ENCODE measurements at regions not wholly inside any gene's neighbourhood (a gene's known extent, or its start where the extent isn't known, plus 50 kb on each side); places are given as distances from the start of the nearest gene placed in this dataset.

DNA sequence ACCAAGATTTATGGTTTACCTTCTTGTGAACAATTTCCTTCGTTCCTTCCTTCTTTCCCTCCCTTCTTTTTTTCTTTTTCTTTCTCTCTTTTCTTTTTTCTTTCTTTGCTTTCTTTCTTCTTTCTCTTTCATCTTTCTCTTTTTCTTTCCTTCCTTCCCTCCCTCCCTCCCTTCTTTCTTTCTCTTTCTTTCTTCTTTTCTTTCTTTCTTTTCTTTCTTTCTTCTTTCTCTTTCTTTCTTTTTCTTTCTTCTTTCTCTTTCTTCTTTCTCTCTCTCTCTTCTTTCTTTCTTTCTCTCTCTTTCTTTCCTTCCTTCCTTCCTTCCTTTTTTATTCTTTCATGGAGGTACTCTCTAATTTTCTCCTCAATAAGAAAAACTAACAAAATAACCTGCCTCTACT is 462.1 kb upstream of the ATP2B1 start:
- no peak overlapping the region for H3K27ac ChIP-seq (replicated peaks)
- intact Hi-C loops (cut with micrococcal nuclease): no loop called here
- H3K4me3 ChIP-seq: no peak overlapping the region
- H3K36me3 ChIP-seq: no peaks in the 10 kb centered on the region
- TF ChIP-seq, protein P1, sequence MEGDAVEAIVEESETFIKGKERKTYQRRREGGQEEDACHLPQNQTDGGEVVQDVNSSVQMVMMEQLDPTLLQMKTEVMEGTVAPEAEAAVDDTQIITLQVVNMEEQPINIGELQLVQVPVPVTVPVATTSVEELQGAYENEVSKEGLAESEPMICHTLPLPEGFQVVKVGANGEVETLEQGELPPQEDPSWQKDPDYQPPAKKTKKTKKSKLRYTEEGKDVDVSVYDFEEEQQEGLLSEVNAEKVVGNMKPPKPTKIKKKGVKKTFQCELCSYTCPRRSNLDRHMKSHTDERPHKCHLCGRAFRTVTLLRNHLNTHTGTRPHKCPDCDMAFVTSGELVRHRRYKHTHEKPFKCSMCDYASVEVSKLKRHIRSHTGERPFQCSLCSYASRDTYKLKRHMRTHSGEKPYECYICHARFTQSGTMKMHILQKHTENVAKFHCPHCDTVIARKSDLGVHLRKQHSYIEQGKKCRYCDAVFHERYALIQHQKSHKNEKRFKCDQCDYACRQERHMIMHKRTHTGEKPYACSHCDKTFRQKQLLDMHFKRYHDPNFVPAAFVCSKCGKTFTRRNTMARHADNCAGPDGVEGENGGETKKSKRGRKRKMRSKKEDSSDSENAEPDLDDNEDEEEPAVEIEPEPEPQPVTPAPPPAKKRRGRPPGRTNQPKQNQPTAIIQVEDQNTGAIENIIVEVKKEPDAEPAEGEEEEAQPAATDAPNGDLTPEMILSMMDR (IDR thresholded peaks at IDR 0.05; ENCODE audit: borderline replicate concordance): no peak
- H3K9me3 ChIP-seq (replicated peaks): no peaks in the 10 kb centered on the region
- no peaks in the 10 kb centered on the region for H3K27me3 ChIP-seq (ENCODE audit: low read depth)
- H3K4me1 ChIP-seq: no peaks in the 10 kb centered on the region
- no peak for DNase-seq

DNA sequence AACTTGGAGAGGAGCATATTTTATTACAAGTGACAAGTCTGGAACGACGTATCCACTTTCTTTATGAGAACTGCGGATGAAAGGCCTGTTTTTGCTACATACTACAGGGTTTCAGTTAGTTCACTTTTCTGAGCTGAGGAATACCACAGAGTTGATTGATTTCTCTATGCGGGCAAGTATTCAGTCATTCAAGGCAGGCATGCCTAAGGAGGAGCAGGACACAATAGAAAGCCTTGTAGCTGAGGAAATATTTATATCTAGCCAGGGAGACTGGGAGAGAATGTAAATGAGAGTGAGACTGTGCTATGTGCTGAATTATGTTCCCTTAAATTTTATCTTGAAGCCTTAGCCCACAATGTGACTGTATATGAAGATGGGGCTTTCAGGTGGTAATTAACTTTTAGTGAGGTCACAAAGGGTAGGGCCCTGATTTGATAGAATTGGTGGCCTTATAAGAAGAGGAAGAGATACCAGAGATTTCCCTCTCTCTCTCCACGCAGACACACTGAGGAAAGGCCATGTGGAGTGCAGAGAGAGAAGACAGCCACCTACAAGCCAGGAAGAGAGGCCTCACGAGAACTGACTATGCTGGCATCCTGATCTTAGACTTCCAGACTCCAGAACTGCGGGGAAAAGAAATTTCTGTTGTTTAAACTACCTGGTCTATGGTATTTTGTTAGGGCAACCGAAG is 459.0 kb upstream of the ATP2B1 start:
- intact Hi-C loops (cut with micrococcal nuclease): no loop called here
- Histone ChIP-seq H3K36me3 (no peaks in the 10 kb centered on the region), H3K27ac (replicated peaks) (no peak overlapping the region), H3K27me3 (ENCODE audit: low read depth) (no peaks in the 10 kb centered on the region), H3K9me3 (replicated peaks) (no peaks in the 10 kb centered on the region), H3K4me1 (no peaks in the 10 kb centered on the region), H3K4me3 (no peak overlapping the region)
- no peak for DNase-seq
- TF ChIP-seq, protein P1 (IDR thresholded peaks at IDR 0.05; ENCODE audit: borderline replicate concordance): no peak

DNA sequence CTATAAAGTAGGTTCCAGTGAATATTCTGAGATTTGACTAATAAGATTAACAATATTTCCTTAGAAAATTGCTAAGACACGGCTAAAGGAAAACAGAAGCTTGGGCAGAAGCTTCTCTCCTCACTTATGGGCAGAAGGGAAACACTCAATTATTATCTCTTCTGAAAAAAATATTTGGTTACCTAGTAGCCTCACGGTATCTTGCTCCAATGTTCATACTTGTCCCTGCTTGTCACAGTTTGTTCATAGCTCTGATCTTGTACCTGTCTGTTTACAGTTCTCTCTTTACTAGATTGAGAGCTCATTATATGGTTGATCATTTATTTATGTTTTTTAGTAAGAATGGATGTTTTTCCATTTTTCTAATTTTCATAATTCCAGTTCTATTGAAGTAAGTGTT is 458.0 kb upstream of the ATP2B1 start:
- TF ChIP-seq, protein P1 (IDR thresholded peaks at IDR 0.05; ENCODE audit: borderline replicate concordance): no peak
- no peaks in the 10 kb centered on the region for H3K4me1 ChIP-seq
- intact Hi-C loops (cut with micrococcal nuclease): no loop called here
- no peaks in the 10 kb centered on the region for H3K9me3 ChIP-seq (replicated peaks)
- no peak for DNase-seq
- H3K27ac ChIP-seq (replicated peaks): no peak overlapping the region
- no peak overlapping the region for H3K4me3 ChIP-seq
- no peaks in the 10 kb centered on the region for H3K27me3 ChIP-seq (ENCODE audit: low read depth)
- no peaks in the 10 kb centered on the region for H3K36me3 ChIP-seq

DNA sequence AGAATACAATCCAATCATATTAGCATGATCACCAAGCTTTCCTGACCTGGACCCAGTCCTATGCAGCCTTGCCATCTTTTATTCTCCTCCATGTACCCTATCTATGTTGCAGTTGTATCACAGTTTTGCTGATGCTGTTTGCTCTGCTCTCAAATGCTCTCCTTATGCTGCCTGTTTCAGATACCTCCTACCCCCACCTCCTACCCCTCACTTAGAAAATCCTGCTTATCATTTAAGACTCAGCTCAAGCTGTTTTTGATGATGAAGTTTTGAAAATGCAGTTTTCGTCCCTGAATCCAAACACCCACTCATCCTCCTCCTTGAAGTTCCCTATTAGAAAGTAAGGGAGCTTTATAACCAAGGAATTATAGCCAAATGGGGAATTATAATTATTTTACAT is 457.4 kb upstream of the ATP2B1 start:
- DNase-seq: no peak
- intact Hi-C loops (cut with micrococcal nuclease): no loop called here
- Histone ChIP-seq H3K27me3 (ENCODE audit: low read depth) (no peaks in the 10 kb centered on the region), H3K27ac (replicated peaks) (no peak overlapping the region), H3K36me3 (no peaks in the 10 kb centered on the region), H3K9me3 (replicated peaks) (no peaks in the 10 kb centered on the region), H3K4me1 (no peaks in the 10 kb centered on the region), H3K4me3 (no peak overlapping the region)
- TF ChIP-seq, protein P1 (IDR thresholded peaks at IDR 0.05; ENCODE audit: borderline replicate concordance): no peak

DNA sequence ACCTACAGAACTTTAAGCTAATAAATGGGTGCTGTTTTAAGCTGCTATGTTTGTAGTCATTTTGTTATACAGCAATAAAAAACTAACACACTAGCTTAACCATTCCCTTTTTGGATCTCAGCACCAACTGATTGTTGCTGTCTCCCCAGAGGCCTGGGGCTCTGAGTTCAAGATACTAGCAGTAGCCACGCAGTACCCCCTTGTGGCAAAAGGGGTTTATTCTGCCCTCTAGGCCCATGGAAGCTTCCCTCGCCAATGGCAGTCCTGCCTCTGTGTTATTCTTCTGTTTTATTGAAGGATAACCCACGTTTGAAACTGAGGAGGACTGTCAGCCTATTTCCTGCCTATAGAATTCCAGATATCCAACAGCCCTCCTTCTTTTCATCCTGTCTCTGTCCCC is 455.3 kb upstream of the ATP2B1 start:
- H3K9me3 ChIP-seq (replicated peaks): no peaks in the 10 kb centered on the region
- no peak overlapping the region for H3K27ac ChIP-seq (replicated peaks)
- DNase-seq: no peak
- no peaks in the 10 kb centered on the region for H3K36me3 ChIP-seq
- H3K4me1 ChIP-seq: no peaks in the 10 kb centered on the region
- no peaks in the 10 kb centered on the region for H3K27me3 ChIP-seq (ENCODE audit: low read depth)
- no peak overlapping the region for H3K4me3 ChIP-seq
- intact Hi-C loops (cut with micrococcal nuclease): no loop called here
- TF ChIP-seq, protein P1 (IDR thresholded peaks at IDR 0.05; ENCODE audit: borderline replicate concordance): no peak

Measured in left ventricle myocardium inferior (tissue), 1 donor.